Fibroblast of lung (primary cell): ENCODE measurements at regions not wholly inside any gene's neighbourhood (a gene's known extent, or its start where the extent isn't known, plus 50 kb on each side); places are given as distances from the start of the nearest gene placed in this dataset.

Experiments
- EZH2 ChIP-seq: IDR thresholded peaks from 2 replicates; pipeline ENCODE4 v1.5.1; 2012; ENCODE audit warnings: low read length, control low read depth, mild to moderate bottlenecking; ENCODE audit errors: missing control alignments
- TF ChIP-seq, protein P1 (sequence below), 2 donors: IDR thresholded peaks in 1 of 2; conservative IDR thresholded peaks in 1 of 2; 1 replicate in 1 of 2; 2 replicates in 1 of 2; pipeline ENCODE4 v1.5.1; 2011 to 2012; ENCODE audit warnings: low read length in 2 of 2, control low read depth in 1 of 2, inconsistent platforms in 1 of 2, low read depth in 1 of 2, mild to moderate bottlenecking in 1 of 2

DNA sequence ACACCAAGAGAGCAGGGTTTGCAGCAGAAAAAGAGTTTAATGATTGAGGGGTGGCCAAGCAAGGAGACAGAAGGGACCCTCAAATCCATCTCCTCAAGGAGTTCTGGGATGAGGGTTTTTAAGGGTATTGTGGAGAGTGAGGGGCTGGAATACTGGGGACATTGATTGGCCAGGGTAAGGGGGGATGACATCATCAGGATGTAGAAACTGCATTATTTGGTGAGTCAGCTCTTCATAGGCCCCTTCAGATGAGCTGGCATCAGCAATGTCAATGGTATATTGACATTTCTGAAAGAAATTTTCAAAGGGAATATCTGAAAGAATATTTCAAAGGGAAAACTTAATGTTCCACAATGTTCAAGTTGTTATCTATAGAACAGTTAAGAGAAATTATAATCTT, 168.1 kb upstream of the SNX7 start:
- TF ChIP-seq, protein P1, sequence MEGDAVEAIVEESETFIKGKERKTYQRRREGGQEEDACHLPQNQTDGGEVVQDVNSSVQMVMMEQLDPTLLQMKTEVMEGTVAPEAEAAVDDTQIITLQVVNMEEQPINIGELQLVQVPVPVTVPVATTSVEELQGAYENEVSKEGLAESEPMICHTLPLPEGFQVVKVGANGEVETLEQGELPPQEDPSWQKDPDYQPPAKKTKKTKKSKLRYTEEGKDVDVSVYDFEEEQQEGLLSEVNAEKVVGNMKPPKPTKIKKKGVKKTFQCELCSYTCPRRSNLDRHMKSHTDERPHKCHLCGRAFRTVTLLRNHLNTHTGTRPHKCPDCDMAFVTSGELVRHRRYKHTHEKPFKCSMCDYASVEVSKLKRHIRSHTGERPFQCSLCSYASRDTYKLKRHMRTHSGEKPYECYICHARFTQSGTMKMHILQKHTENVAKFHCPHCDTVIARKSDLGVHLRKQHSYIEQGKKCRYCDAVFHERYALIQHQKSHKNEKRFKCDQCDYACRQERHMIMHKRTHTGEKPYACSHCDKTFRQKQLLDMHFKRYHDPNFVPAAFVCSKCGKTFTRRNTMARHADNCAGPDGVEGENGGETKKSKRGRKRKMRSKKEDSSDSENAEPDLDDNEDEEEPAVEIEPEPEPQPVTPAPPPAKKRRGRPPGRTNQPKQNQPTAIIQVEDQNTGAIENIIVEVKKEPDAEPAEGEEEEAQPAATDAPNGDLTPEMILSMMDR (conservative IDR thresholded peaks at IDR 0.05 in 1 of 2, IDR thresholded peaks at IDR 0.05 in 1 of 2; ENCODE audit: low read depth in 1 of 2, low read length in 2 of 2) = no peak
- no peak for TF ChIP-seq EZH2
